ENCODE measurements at regions not wholly inside any gene's neighbourhood (a gene's known extent, or its start where the extent isn't known, plus 50 kb on each side); places are given as distances from the start of the nearest gene placed in this dataset.

GRCh38 chr2:8139668-8140200, 542.1 kb upstream of the ID2 start:
- Histone ChIP-seq H2AFZ (ENCODE audit: low read length) (no peak overlapping the region), H3K9me3 (ENCODE audit: insufficient read depth, low read depth, low read length) (no peaks in the 10 kb centered on the region), H3K4me3 (ENCODE audit: low read length, poor library complexity, severe bottlenecking) (no peak overlapping the region), H3K9me2 (replicated peaks; ENCODE audit: low read depth, low read length) (no peaks in the 10 kb centered on the region), H3K9ac (ENCODE audit: low read depth, low read length, poor library complexity, severe bottlenecking) (no peak overlapping the region), H3F3A (ENCODE audit: low read depth) (no peaks in the 10 kb centered on the region), H3K27me3 (ENCODE audit: insufficient read depth, low read length, poor library complexity, severe bottlenecking) (no peaks in the 10 kb centered on the region), H3K79me2 (ENCODE audit: insufficient read depth, low read length) (no peaks in the 10 kb centered on the region), H4K20me1 (ENCODE audit: insufficient read depth, low read length, poor library complexity, severe bottlenecking) (no peaks in the 10 kb centered on the region), H3K4me1 (ENCODE audit: insufficient read depth, low read length, poor library complexity, severe bottlenecking) (peaks cover 44% of the 10 kb centered on the region), H3K36me3 (ENCODE audit: insufficient read depth, low read length) (no peaks in the 10 kb centered on the region), H3K4me2 (ENCODE audit: low read depth, low read length, poor library complexity, severe bottlenecking) (peak overlapping the region; percentile 31)
- no peak for TF ChIP-seq EZH2phosphoT487 (IDR thresholded peaks at IDR 0.05; ENCODE audit: borderline replicate concordance)
- TF ChIP-seq, protein P1, sequence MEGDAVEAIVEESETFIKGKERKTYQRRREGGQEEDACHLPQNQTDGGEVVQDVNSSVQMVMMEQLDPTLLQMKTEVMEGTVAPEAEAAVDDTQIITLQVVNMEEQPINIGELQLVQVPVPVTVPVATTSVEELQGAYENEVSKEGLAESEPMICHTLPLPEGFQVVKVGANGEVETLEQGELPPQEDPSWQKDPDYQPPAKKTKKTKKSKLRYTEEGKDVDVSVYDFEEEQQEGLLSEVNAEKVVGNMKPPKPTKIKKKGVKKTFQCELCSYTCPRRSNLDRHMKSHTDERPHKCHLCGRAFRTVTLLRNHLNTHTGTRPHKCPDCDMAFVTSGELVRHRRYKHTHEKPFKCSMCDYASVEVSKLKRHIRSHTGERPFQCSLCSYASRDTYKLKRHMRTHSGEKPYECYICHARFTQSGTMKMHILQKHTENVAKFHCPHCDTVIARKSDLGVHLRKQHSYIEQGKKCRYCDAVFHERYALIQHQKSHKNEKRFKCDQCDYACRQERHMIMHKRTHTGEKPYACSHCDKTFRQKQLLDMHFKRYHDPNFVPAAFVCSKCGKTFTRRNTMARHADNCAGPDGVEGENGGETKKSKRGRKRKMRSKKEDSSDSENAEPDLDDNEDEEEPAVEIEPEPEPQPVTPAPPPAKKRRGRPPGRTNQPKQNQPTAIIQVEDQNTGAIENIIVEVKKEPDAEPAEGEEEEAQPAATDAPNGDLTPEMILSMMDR (conservative IDR thresholded peaks at IDR 0.05; ENCODE audit: low read length) = no peak

DNA sequence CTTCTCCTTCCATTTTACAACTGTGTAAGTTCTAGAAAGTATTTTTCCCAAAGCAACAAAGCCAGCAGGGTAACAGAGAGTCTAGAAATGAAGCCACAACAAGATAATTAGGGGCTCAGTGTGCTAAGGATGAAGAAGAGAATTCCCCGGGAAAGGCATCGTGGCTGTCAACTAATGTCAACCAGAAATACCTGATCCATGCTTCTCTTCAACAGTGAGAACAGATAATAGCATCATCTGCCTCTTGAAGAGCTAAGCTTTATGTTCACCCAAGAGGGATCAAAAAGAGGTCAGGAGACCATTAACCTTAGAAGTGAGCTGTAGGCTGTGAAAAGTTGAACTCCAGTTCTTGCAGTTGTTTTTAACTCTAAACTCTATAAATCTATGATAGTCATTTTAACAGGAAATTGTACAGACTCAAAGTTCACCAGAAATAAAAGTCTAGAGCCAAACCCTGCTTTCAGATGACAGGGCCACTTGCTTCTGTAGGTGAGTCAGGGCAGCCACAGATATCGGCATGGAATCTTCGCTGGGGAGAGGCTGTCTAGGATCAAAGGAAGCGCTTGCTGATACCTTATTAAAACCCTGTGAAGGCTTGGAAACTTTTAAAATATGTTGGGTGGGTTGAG, 540.7 kb upstream of the ID2 start:
- H3K36me3 ChIP-seq (ENCODE audit: insufficient read depth, low read length) = no peaks in the 10 kb centered on the region
- H3K4me1 ChIP-seq (ENCODE audit: insufficient read depth, low read length, poor library complexity, severe bottlenecking) = peaks cover 36% of the 10 kb centered on the region
- no peak overlapping the region for H2AFZ ChIP-seq (ENCODE audit: low read length)
- H3K9me2 ChIP-seq (replicated peaks; ENCODE audit: low read depth, low read length) = no peaks in the 10 kb centered on the region
- no peaks in the 10 kb centered on the region for H3K27me3 ChIP-seq (ENCODE audit: insufficient read depth, low read length, poor library complexity, severe bottlenecking)
- H3K4me2 ChIP-seq (ENCODE audit: low read depth, low read length, poor library complexity, severe bottlenecking) = no peak overlapping the region
- H3K79me2 ChIP-seq (ENCODE audit: insufficient read depth, low read length) = no peaks in the 10 kb centered on the region
- H3K4me3 ChIP-seq (ENCODE audit: low read length, poor library complexity, severe bottlenecking) = no peak overlapping the region
- no peak overlapping the region for H3K9ac ChIP-seq (ENCODE audit: low read depth, low read length, poor library complexity, severe bottlenecking)
- H3K9me3 ChIP-seq (ENCODE audit: insufficient read depth, low read depth, low read length) = no peaks in the 10 kb centered on the region
- H4K20me1 ChIP-seq (ENCODE audit: insufficient read depth, low read length, poor library complexity, severe bottlenecking) = no peaks in the 10 kb centered on the region
- TF ChIP-seq EZH2phosphoT487 (IDR thresholded peaks at IDR 0.05; ENCODE audit: borderline replicate concordance) = no peak
- TF ChIP-seq, protein P1 (conservative IDR thresholded peaks at IDR 0.05; ENCODE audit: low read length) = no peak
- no peaks in the 10 kb centered on the region for H3F3A ChIP-seq (ENCODE audit: low read depth)

DNA sequence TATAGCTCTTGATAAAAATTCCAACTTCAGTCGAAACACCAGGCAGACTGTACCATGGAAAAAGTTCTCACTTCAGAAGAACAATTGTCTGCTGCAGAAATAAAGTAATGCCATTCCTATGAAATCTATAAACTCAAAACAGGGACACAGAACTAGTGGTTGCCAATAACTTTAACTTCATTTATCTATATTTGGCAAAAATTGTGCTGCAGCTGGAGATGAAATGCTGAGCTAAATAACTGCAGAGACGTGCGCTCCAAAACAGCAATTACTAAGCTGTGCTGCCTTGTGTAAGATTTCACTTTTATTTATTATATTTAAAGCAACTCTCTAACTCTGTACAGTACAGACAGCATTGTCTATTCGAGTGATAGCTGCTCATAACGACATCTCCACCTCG, 540.1 kb upstream of the ID2 start:
- Histone ChIP-seq H2AFZ (ENCODE audit: low read length) (no peak overlapping the region), H4K20me1 (ENCODE audit: insufficient read depth, low read length, poor library complexity, severe bottlenecking) (no peaks in the 10 kb centered on the region), H3K4me3 (ENCODE audit: low read length, poor library complexity, severe bottlenecking) (no peak overlapping the region), H3K36me3 (ENCODE audit: insufficient read depth, low read length) (no peaks in the 10 kb centered on the region), H3K79me2 (ENCODE audit: insufficient read depth, low read length) (no peaks in the 10 kb centered on the region), H3K9me3 (ENCODE audit: insufficient read depth, low read depth, low read length) (no peaks in the 10 kb centered on the region), H3F3A (ENCODE audit: low read depth) (no peaks in the 10 kb centered on the region), H3K9me2 (replicated peaks; ENCODE audit: low read depth, low read length) (no peaks in the 10 kb centered on the region), H3K9ac (ENCODE audit: low read depth, low read length, poor library complexity, severe bottlenecking) (no peak overlapping the region), H3K4me1 (ENCODE audit: insufficient read depth, low read length, poor library complexity, severe bottlenecking) (peaks cover 36% of the 10 kb centered on the region), H3K4me2 (ENCODE audit: low read depth, low read length, poor library complexity, severe bottlenecking) (no peak overlapping the region), H3K27me3 (ENCODE audit: insufficient read depth, low read length, poor library complexity, severe bottlenecking) (no peaks in the 10 kb centered on the region)
- no peak for TF ChIP-seq EZH2phosphoT487 (IDR thresholded peaks at IDR 0.05; ENCODE audit: borderline replicate concordance)
- TF ChIP-seq, protein P1 (conservative IDR thresholded peaks at IDR 0.05; ENCODE audit: low read length) = no peak

All from Loucy (cell line).